Stimulated activated CD8-positive, alpha-beta memory T cell treated with anti-CD3 and anti-CD28 coated beads, Interleukin-15, amount 100 ng/mL, for 48 hours (primary cell): ENCODE measurements at regions not wholly inside any gene's neighbourhood (a gene's known extent, or its start where the extent isn't known, plus 50 kb on each side); places are given as distances from the start of the nearest gene placed in this dataset.

Source experiments
- DNase-seq, 2 donors: peaks; one replicate each; pipeline ENCODE4 v3.0.0-alpha.2; 2020; ENCODE audit warnings: low read depth in 2 of 2

- DNase-seq: no peak
Observed at GRCh38 chr18:71754246-71754645, 789.9 kb downstream of the CBLN2 start.

- DNase-seq: no peak
Observed at GRCh38 chr18:71743634-71744033, 800.5 kb downstream of the CBLN2 start.

GRCh38 chr18:71729611-71730010 lies 814.5 kb downstream of the CBLN2 start:
- DNase-seq: no peak

- no peak for DNase-seq
Observed at GRCh38 chr18:71727909-71728308, 816.2 kb downstream of the CBLN2 start.

- DNase-seq: no peak
Observed at GRCh38 chr18:71725256-71725655, 818.9 kb downstream of the CBLN2 start.

GRCh38 chr18:71707985-71708500 lies 836.1 kb downstream of the CBLN2 start:
- no peak for DNase-seq

- no peak for DNase-seq
Observed at GRCh38 chr18:71707400-71707799, 836.7 kb downstream of the CBLN2 start.

- DNase-seq: no peak
Observed at GRCh38 chr18:71689416-71690160, 854.6 kb downstream of the CBLN2 start.

GRCh38 chr18:71682591-71682990 lies 861.6 kb downstream of the CBLN2 start:
- no peak for DNase-seq

- no peak for DNase-seq
Observed at GRCh38 chr18:71678144-71678543, 866.0 kb downstream of the CBLN2 start.

- DNase-seq: no peak
Observed at GRCh38 chr18:71673954-71674353, 870.2 kb downstream of the CBLN2 start.

GRCh38 chr18:71673498-71673897 lies 870.6 kb downstream of the CBLN2 start:
- DNase-seq: no peak

GRCh38 chr18:71666481-71666880 lies 877.7 kb downstream of the CBLN2 start:
- DNase-seq: no peak

GRCh38 chr18:71665131-71665530 lies 879.0 kb downstream of the CBLN2 start:
- DNase-seq: no peak

GRCh38 chr18:71643822-71644221 lies 900.3 kb downstream of the CBLN2 start:
- no peak for DNase-seq

GRCh38 chr18:71630696-71631095 lies 913.4 kb downstream of the CBLN2 start:
- no peak for DNase-seq

- DNase-seq: no peak
Observed at GRCh38 chr18:71625556-71626090, 918.5 kb downstream of the CBLN2 start.

- DNase-seq: no peak
Observed at GRCh38 chr18:71598374-71598773, 945.8 kb downstream of the CBLN2 start.

GRCh38 chr18:71597219-71597618 lies 946.9 kb downstream of the CBLN2 start:
- no peak for DNase-seq

GRCh38 chr18:71583252-71583651 lies 960.9 kb downstream of the CBLN2 start:
- DNase-seq: no peak

GRCh38 chr18:71554686-71555085 lies 989.5 kb downstream of the CBLN2 start:
- no peak for DNase-seq

GRCh38 chr18:71541643-71542042 lies 1002.5 kb downstream of the CBLN2 start:
- no peak for DNase-seq

- DNase-seq: no peak
Observed at GRCh38 chr18:71529703-71530303, 1014.3 kb downstream of the CBLN2 start.
